K562 (cell line): ENCODE measurements at regions not wholly inside any gene's neighbourhood (a gene's known extent, or its start where the extent isn't known, plus 50 kb on each side); places are given as distances from the start of the nearest gene placed in this dataset.

Experiments used
- CBX5 ChIP-seq: IDR thresholded peaks from 2 replicates; pipeline ENCODE4 v1.6.1; 2014; ENCODE audit warnings: low read depth, borderline replicate concordance
- CC2D1A ChIP-seq: fragments of 450-650 bp; IDR thresholded peaks from 2 replicates; pipeline ENCODE4 v1.6.1; 2017; ENCODE audit warnings: mild to moderate bottlenecking
- CCAR2 ChIP-seq: fragments of 200-400 bp; formaldehyde crosslinking; IDR thresholded peaks from 2 replicates; pipeline ENCODE4 v1.6.1; 2017; ENCODE audit warnings: mild to moderate bottlenecking, low read depth, low read length
- EHMT2 ChIP-seq: fragments of 450-650 bp; IDR thresholded peaks from 2 replicates; pipeline ENCODE4 v1.6.1; 2018; ENCODE audit warnings: antibody characterized with exemption
- GTF2E2 ChIP-seq: fragments of 200-800 bp; sonication (Bioruptor generic); IDR thresholded peaks from 2 replicates; pipeline ENCODE4 v1.6.1; 2016; ENCODE audit warnings: missing genetic modification characterization, missing compliant biosample characterization
- MBD2 ChIP-seq: sonication (generic); IDR thresholded peaks from 2 replicates; pipeline ENCODE4 v1.6.1; 2016; ENCODE audit warnings: low read depth, borderline replicate concordance
- NEUROD1 ChIP-seq: fragments of 150-350 bp; IDR thresholded peaks from 2 replicates; pipeline ENCODE4 v1.6.1; 2014; ENCODE audit warnings: borderline replicate concordance, low read length, low read depth; ENCODE audit not compliant: partially characterized antibody
- PHB ChIP-seq: fragments of 250-450 bp; sonication (Bioruptor Pico); IDR thresholded peaks from 2 replicates; pipeline ENCODE4 v1.5.0; 2021
- POLR2H ChIP-seq: IDR thresholded peaks from 2 replicates; pipeline ENCODE4 v1.6.1; 2016; ENCODE audit warnings: missing genetic modification characterization, low read depth, mild to moderate bottlenecking, control low read depth, missing compliant biosample characterization, moderate library complexity
- RBFOX2 ChIP-seq: fragments of 200-400 bp; formaldehyde crosslinking; IDR thresholded peaks from 2 replicates; pipeline ENCODE4 v1.6.1; 2017; ENCODE audit warnings: low read depth, mild to moderate bottlenecking, low read length, moderate library complexity
- RFX5 ChIP-seq: IDR thresholded peaks from 2 replicates; pipeline ENCODE4 v1.6.1; 2011; ENCODE audit warnings: low read depth, mild to moderate bottlenecking, improper control_type of control experiment, low read length
- RUNX1 ChIP-seq: sonication (generic); IDR thresholded peaks from 2 replicates; pipeline ENCODE4 v1.6.1; 2016; ENCODE audit warnings: antibody characterized with exemption, low read depth
- SNRNP70 ChIP-seq: fragments of 200-400 bp; formaldehyde crosslinking; optimal IDR thresholded peaks from 2 replicates; pipeline ENCODE3; 2017; ENCODE audit warnings: low read depth, low read length
- TEAD1 ChIP-seq, 2 experiments: fragments of 450-650 bp in 1 of 2; sonication (generic) in 1 of 2; formaldehyde crosslinking; IDR thresholded peaks; 2 replicates each; pipeline versions ENCODE4 v1.4.0 to v1.8.0; 2020 to 2022; ENCODE audit warnings: mild to moderate bottlenecking in 2 of 2, missing genetic modification reagents in 1 of 2
- XRCC4 ChIP-seq: IDR thresholded peaks from one replicate; pipeline ENCODE4 v1.6.1; 2011; ENCODE audit not compliant: insufficient read depth, insufficient read length; ENCODE audit errors: extremely low read depth
- ZNF766 ChIP-seq: fragments of 200-800 bp; sonication (Bioruptor generic); conservative IDR thresholded peaks from 2 replicates; pipeline ENCODE4 v1.6.1; 2016; ENCODE audit warnings: missing genetic modification characterization, missing compliant biosample characterization
- ZZZ3 ChIP-seq: fragments of 450-650 bp; IDR thresholded peaks from 2 replicates; pipeline ENCODE4 v1.6.1; 2016; ENCODE audit warnings: antibody characterized with exemption, mild to moderate bottlenecking, moderate library complexity
- TF ChIP-seq, protein P1 (sequence below): fragments of 450-650 bp; IDR thresholded peaks from one replicate; pipeline ENCODE4 v1.6.1; 2018; ENCODE audit warnings: mild to moderate bottlenecking, moderate library complexity; ENCODE audit not compliant: partially characterized antibody
- TF ChIP-seq, protein P2 (sequence below), 2 experiments: fragments of 200-800 bp in 1 of 2; sonication (Bioruptor generic) in 1 of 2; sonication (generic) in 1 of 2; formaldehyde crosslinking in 1 of 2; IDR thresholded peaks in 1 of 2; conservative IDR thresholded peaks in 1 of 2; 2 replicates each; pipeline versions ENCODE4 v1.5.0 to v1.6.1; 2016 to 2020; ENCODE audit warnings: missing compliant biosample characterization in 1 of 2, missing genetic modification characterization in 1 of 2, missing genetic modification reagents in 1 of 2
- TF ChIP-seq, protein P3 (sequence below): fragments of 450-650 bp; IDR thresholded peaks from 2 replicates; pipeline ENCODE4 v1.6.1; 2018; ENCODE audit warnings: mild to moderate bottlenecking, low read depth; ENCODE audit not compliant: partially characterized antibody

DNA sequence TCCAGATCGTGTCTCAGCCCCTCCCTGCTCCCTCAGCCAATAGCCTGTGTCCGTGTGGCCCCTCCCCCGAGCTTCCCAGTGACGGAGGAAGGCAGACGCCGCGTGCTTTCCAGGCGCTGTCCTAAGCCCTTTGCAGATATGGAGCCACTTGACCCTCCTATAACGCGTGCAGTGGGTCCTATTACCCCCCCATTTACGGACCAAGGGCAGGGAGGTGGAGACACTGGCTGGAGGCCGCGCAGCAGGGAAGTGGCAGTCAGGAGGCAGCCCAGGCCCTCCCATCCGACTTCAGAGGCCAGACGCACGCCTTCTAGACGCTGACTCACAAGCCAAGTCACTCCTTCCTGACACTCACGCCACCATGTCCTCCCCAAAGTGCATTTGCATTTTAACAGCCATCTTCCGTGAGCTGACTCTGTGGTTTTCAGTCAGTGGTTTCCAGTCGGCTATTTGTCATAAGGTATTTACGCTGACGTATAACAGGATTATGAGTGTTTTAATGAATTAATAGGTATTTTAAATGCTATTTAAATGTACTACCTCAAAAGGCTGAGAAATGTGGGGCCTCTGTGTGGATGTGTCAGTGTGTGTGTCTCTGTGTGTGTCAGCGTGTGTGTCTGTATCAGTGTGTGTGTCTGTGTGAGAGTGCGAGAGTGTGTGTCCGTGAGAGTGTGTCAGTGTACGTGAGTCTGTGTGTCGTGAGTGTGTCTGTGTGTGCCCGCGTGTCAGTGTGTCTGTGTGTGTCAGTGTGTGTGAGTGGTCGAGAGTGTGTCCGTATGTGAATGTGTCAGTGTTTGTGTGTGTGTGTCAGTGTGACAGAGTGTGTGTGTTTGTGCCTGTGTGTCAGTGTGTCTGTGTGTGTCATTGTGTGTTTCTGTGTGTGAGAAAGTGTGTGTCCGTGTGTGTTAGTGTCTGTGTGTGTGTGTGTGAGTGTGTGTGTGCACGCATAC lies 92.0 kb upstream of the INSIG1 start (continued):
- TF ChIP-seq, protein P1, sequence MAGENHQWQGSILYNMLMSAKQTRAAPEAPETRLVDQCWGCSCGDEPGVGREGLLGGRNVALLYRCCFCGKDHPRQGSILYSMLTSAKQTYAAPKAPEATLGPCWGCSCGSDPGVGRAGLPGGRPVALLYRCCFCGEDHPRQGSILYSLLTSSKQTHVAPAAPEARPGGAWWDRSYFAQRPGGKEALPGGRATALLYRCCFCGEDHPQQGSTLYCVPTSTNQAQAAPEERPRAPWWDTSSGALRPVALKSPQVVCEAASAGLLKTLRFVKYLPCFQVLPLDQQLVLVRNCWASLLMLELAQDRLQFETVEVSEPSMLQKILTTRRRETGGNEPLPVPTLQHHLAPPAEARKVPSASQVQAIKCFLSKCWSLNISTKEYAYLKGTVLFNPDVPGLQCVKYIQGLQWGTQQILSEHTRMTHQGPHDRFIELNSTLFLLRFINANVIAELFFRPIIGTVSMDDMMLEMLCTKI: no peak
- 0 out of 2 replicates have a peak, but pooled peaks have one; percentile 47 for TF ChIP-seq CCAR2
- peak; percentile 75; the same call in 1 of the 2 replicates for TF ChIP-seq MBD2
- no peak; the same call in 1 of the 2 replicates for TF ChIP-seq RUNX1
- TF ChIP-seq, protein P2, sequence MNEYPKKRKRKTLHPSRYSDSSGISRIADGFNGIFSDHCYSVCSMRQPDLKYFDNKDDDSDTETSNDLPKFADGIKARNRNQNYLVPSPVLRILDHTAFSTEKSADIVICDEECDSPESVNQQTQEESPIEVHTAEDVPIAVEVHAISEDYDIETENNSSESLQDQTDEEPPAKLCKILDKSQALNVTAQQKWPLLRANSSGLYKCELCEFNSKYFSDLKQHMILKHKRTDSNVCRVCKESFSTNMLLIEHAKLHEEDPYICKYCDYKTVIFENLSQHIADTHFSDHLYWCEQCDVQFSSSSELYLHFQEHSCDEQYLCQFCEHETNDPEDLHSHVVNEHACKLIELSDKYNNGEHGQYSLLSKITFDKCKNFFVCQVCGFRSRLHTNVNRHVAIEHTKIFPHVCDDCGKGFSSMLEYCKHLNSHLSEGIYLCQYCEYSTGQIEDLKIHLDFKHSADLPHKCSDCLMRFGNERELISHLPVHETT (CRISPR knock-in tag; conservative IDR thresholded peaks at IDR 0.05 in 1 of 2, IDR thresholded peaks at IDR 0.05 in 1 of 2): peak in 1 of 2 experiments; percentile 62; a peak in 1 of 4 replicates
- TF ChIP-seq GTF2E2 (tag): peak; percentile 90
- TF ChIP-seq XRCC4: no peak
- peak; percentile 36; the same call in 1 of the 2 replicates for TF ChIP-seq RFX5
- peak; percentile 70; the same call in 1 of the 2 replicates for TF ChIP-seq ZZZ3
- TF ChIP-seq NEUROD1: peak; percentile 83
- TF ChIP-seq SNRNP70: no peak
- peak; percentile 74; the same call in 1 of the 2 replicates for TF ChIP-seq ZNF766
- peak; percentile 94 for TF ChIP-seq CC2D1A
- peak; percentile 93 for TF ChIP-seq POLR2H (tag)
- TF ChIP-seq RBFOX2: peak; percentile 88
- TF ChIP-seq EHMT2: peak; percentile 86; the same call in 1 of the 2 replicates
- TF ChIP-seq TEAD1 (CRISPR knock-in tag; IDR thresholded peaks at IDR 0.05): peak; percentile 73 to 97
- 0 out of 2 replicates have a peak, but pooled peaks have one; percentile 36 for TF ChIP-seq PHB
- TF ChIP-seq CBX5: peak; percentile 89
- TF ChIP-seq, protein P3, sequence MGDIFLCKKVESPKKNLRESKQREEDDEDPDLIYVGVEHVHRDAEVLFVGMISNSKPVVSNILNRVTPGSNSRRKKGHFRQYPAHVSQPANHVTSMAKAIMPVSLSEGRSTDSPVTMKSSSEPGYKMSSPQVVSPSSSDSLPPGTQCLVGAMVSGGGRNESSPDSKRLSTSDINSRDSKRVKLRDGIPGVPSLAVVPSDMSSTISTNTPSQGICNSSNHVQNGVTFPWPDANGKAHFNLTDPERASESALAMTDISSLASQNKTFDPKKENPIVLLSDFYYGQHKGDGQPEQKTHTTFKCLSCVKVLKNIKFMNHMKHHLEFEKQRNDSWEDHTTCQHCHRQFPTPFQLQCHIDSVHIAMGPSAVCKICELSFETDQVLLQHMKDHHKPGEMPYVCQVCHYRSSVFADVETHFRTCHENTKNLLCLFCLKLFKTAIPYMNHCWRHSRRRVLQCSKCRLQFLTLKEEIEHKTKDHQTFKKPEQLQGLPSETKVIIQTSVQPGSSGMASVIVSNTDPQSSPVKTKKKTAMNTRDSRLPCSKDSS: peak; percentile 65
